Upper lobe of left lung (tissue), 6 donors: ENCODE measurements at regions not wholly inside any gene's neighbourhood (a gene's known extent, or its start where the extent isn't known, plus 50 kb on each side); places are given as distances from the start of the nearest gene placed in this dataset.

Source experiments
- ATAC-seq, 2 donors: fragments of 200-7000 bp; cut with Tn5 transposase; one replicate each; pipeline ENCODE4 v1.9.1; 2022; ENCODE audit warnings: mild to moderate bottlenecking in 2 of 2, moderate library complexity in 2 of 2; ENCODE audit not compliant: low FRiP score in 2 of 2
- DNase-seq, 2 donors: peaks; one replicate each; pipeline ENCODE4 v3.0.0-alpha.2; 2019 to 2020
- H3K27ac ChIP-seq, 4 donors: fragments of 200-600 bp; sonication (generic); one replicate each; pipeline ENCODE4 v1.5.1; 2016 to 2019
- H3K27me3 ChIP-seq, 4 donors: fragments of 200-600 bp; sonication (generic); one replicate each; pipeline ENCODE4 v1.5.1; 2017 to 2019
- H3K36me3 ChIP-seq, 4 donors: fragments of 200-600 bp; sonication (generic); one replicate each; pipeline ENCODE4 v1.5.1; 2016 to 2019
- H3K4me1 ChIP-seq, 4 donors: fragments of 200-600 bp; sonication (generic); one replicate each; pipeline ENCODE4 v1.5.1; 2018 to 2019
- H3K4me3 ChIP-seq, 4 donors: fragments of 200-600 bp; sonication (generic); one replicate each; pipeline ENCODE4 v1.5.1; 2017 to 2019; ENCODE audit warnings: mild to moderate bottlenecking in 2 of 4, moderate library complexity in 1 of 4
- H3K9me3 ChIP-seq, 4 donors: fragments of 200-600 bp; sonication (generic); one replicate each; pipeline ENCODE4 v1.5.1; 2018 to 2019
- CTCF ChIP-seq, 6 experiments: fragments of 450-650 bp in 4 of 6; fragments of 200-600 bp in 2 of 6; sonication (generic) in 2 of 6; IDR thresholded peaks; one replicate each; pipeline ENCODE4 v1.5.1; 2016 to 2019; ENCODE audit warnings: antibody characterized with exemption in 6 of 6
- EP300 ChIP-seq, 4 donors: sonication (generic); formaldehyde crosslinking; IDR thresholded peaks; one replicate each; pipeline ENCODE4 v1.5.1; 2017; ENCODE audit warnings: antibody characterized with exemption in 4 of 4, control low read depth in 2 of 4
- POLR2A ChIP-seq, 4 donors: fragments of 450-650 bp; IDR thresholded peaks; one replicate each; pipeline ENCODE4 v1.5.1; 2016 to 2017; ENCODE audit warnings: antibody characterized with exemption in 4 of 4, mild to moderate bottlenecking in 2 of 4
- POLR2AphosphoS5 ChIP-seq, 2 donors: sonication (generic); formaldehyde crosslinking; IDR thresholded peaks; one replicate each; pipeline ENCODE4 v1.5.1; 2017; ENCODE audit warnings: antibody characterized with exemption in 2 of 2
- WGBS, 2 donors: methylation state at CpG; one replicate each; pipeline ENCODE4 v1.1.5; 2017 to 2018; 5-methylcytosine and 5-hydroxymethylcytosine counted together
- donor health status: DM: no; HTN: no; CAD: no; lungs with moderate emphysema.
- donor health status: DM: no; HTN: yes; CAD: no; lungs with severe emphysema.

GRCh38 chr18:27244259-27244658 is 59.2 kb upstream of the CHST9 start:
- TF ChIP-seq POLR2A (IDR thresholded peaks at IDR 0.05) (no peak), POLR2AphosphoS5 (IDR thresholded peaks at IDR 0.05) (no peak)
- Histone ChIP-seq H3K9me3 (no peaks in the 10 kb centered on the region), H3K4me3 (no peak overlapping the region), H3K27ac (no peak overlapping the region), H3K4me1 (no peaks in the 10 kb centered on the region), H3K27me3 (no peaks in the 10 kb centered on the region), H3K36me3 (no peaks in the 10 kb centered on the region)
- WGBS, 2 donors: 82% methylated on average over 4 of the region's 4 CpGs
- no peak for ATAC-seq
- DNase-seq: no peak

GRCh38 chr18:27242392-27243047 is 57.4 kb upstream of the CHST9 start:
- Histone ChIP-seq H3K9me3 (no peaks in the 10 kb centered on the region), H3K27me3 (no peaks in the 10 kb centered on the region), H3K4me1 (no peaks in the 10 kb centered on the region), H3K4me3 (no peak overlapping the region), H3K27ac (no peak overlapping the region), H3K36me3 (no peaks in the 10 kb centered on the region)
- no peak for TF ChIP-seq EP300 (IDR thresholded peaks at IDR 0.05)
- TF ChIP-seq POLR2AphosphoS5 (IDR thresholded peaks at IDR 0.05): no peak
- TF ChIP-seq CTCF (IDR thresholded peaks at IDR 0.05): no peak
- TF ChIP-seq POLR2A (IDR thresholded peaks at IDR 0.05): no peak
- no peak for DNase-seq
- no peak for ATAC-seq
- 68% methylated on average over 5 of the region's 5 CpGs for WGBS, 2 donors

- no peak overlapping the region for H3K4me3 ChIP-seq
- DNase-seq: no peak
- 71 to 77% methylated on average over 3 of the region's 3 CpGs for WGBS, 2 donors
Measured at GRCh38 chr18:27240383-27240782, 55.3 kb upstream of the CHST9 start.

GRCh38 chr18:27239669-27240068 is 54.6 kb upstream of the CHST9 start:
- WGBS, 2 donors: 73 to 79% methylated on average over 4 of the region's 4 CpGs
- Histone ChIP-seq H3K4me1 (no peaks in the 10 kb centered on the region), H3K27me3 (no peaks in the 10 kb centered on the region), H3K4me3 (no peak overlapping the region), H3K36me3 (no peaks in the 10 kb centered on the region), H3K9me3 (no peaks in the 10 kb centered on the region), H3K27ac (no peak overlapping the region)
- ATAC-seq (no peak), DNase-seq (no peak)
- TF ChIP-seq EP300 (IDR thresholded peaks at IDR 0.05) (no peak), POLR2A (IDR thresholded peaks at IDR 0.05) (no peak), POLR2AphosphoS5 (IDR thresholded peaks at IDR 0.05) (no peak), CTCF (IDR thresholded peaks at IDR 0.05) (no peak)

More at GRCh38 chr18:27240383-27240782, 55.3 kb upstream of the CHST9 start:
- Histone ChIP-seq H3K4me1 (no peaks in the 10 kb centered on the region), H3K36me3 (no peaks in the 10 kb centered on the region), H3K9me3 (no peaks in the 10 kb centered on the region), H3K27me3 (no peaks in the 10 kb centered on the region), H3K27ac (no peak overlapping the region)
- ATAC-seq: no peak
- TF ChIP-seq EP300 (IDR thresholded peaks at IDR 0.05): no peak
- no peak for TF ChIP-seq POLR2A (IDR thresholded peaks at IDR 0.05)
- TF ChIP-seq CTCF (IDR thresholded peaks at IDR 0.05): no peak
- no peak for TF ChIP-seq POLR2AphosphoS5 (IDR thresholded peaks at IDR 0.05)

- Histone ChIP-seq H3K4me3 (no peak overlapping the region), H3K4me1 (no peaks in the 10 kb centered on the region), H3K27ac (no peak overlapping the region), H3K36me3 (no peaks in the 10 kb centered on the region), H3K27me3 (no peaks in the 10 kb centered on the region), H3K9me3 (no peaks in the 10 kb centered on the region)
- ATAC-seq: no peak
- TF ChIP-seq POLR2AphosphoS5 (IDR thresholded peaks at IDR 0.05) (no peak), CTCF (IDR thresholded peaks at IDR 0.05) (no peak), EP300 (IDR thresholded peaks at IDR 0.05) (no peak)
- DNase-seq: no peak
- WGBS, 2 donors: 71 to 77% methylated on average over 4 of the region's 4 CpGs
Measured at GRCh38 chr18:27235218-27235870, 50.2 kb upstream of the CHST9 start.
